GM19324 (cell line): ENCODE measurements at regions not wholly inside any gene's neighbourhood (a gene's known extent, or its start where the extent isn't known, plus 50 kb on each side); places are given as distances from the start of the nearest gene placed in this dataset.

Source experiments
- ATAC-seq: cut with Tn5 transposase; IDR thresholded peaks from one replicate; pipeline ENCODE4 v1.9.1; 2021; ENCODE audit warnings: mild to moderate bottlenecking, moderate library complexity; ENCODE audit not compliant: unreplicated experiment, low FRiP score

GRCh38 chr1:87665151-87665550 lies 336.5 kb downstream of the LMO4 start:
- no peak for ATAC-seq

GRCh38 chr1:87666681-87667080 lies 338.0 kb downstream of the LMO4 start:
- ATAC-seq: no peak

- ATAC-seq: no peak
These were observed 341.0 kb downstream of the LMO4 start for GRCh38 chr1:87669674-87670073.

- ATAC-seq: no peak
These were observed 344.6 kb downstream of the LMO4 start for GRCh38 chr1:87673309-87673708.

DNA sequence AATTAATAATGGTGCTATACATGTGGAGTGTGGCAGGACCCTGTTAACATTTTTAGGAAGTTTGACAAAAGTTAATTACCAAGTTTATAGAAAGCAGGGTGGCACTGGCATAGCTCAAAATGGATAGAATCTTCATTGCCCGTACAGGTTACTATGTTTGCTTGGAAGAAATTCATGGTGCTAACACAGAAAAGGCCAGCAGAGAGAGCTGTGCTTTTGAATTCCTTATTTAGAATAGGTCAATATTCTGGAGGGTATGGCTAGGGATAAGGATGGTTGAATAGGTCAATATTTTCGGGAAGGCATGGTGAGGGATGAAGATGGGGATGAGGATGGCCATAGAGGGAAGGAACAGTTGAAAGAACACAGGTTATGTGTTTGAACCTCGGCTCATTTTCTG lies 345.1 kb downstream of the LMO4 start:
- no peak for ATAC-seq

DNA sequence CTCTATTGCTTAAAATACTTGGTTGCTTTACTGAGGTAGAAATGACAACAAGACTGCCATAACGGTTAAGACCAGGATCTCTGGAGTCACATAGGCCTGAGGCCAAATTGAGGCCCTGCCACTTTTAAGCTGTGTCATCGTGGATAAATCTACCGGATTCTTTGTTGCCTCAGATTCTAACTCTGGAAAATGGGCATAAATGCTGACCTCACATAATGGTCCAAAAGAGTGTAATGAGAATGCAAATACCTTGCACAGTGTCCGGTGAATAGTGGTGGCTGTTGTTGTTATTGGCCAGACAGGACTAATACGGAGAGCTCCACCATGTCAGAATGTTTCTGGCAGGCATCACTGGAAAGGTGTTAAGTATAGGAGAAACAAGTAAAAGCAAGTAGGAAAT lies 346.1 kb downstream of the LMO4 start:
- ATAC-seq: no peak

- no peak for ATAC-seq
These were observed 349.6 kb downstream of the LMO4 start for GRCh38 chr1:87678266-87678665.

DNA sequence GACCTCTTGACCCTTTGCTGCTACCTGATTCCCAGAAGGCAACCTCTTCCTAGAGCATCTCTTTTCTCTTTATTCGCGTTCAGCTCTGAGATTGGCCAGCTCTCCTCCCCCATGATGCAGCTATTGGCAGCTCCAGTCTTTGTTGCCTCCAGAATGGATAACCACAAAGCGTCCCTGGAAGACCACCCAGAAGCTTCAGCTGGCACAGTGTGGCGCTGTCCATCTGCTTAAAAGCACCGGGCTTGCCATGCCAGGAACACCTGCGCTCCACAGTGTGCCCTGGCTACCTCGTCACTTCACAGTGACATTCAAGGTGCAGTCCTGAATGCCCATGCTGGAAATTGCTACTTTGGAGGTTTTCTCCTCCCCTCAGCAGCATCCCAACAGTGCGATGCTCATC lies 353.9 kb downstream of the LMO4 start:
- ATAC-seq: no peak

DNA sequence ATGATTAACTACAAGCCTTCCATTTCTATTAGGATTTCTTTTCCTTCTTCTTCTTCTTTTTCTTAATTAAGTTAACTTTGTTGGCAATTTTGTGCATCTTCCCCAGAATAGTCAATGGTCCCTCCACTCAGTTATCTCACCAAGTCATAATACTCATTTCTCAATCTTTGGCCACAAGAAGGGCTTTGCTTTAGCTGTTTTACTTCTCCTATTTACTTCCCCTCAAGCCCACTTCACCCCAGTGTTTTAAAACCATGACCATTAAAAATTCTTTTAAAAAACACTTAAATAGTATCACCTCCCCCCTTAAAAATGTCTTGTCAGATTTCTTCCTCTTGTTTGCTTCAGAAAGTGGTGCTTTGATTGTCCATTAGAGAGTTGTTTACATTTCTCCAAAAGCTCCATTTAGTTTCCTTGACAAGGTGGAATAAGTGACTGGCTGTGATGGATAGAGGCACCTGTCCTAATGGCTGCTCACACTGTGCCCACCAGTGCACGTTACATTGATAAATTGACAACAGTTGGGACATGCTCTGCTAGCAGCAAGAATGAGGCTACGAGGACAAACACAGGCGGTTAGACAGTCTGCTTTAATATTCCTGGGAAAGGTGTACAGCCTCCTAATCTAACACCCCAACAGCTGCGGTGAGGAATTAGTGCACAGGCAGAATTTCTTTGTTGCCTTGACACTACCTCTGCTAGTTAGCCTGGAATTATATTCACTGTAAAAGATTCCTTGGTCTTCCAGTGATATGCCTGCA lies 354.7 kb downstream of the LMO4 start:
- no peak for ATAC-seq

GRCh38 chr1:87684194-87684593 lies 355.5 kb downstream of the LMO4 start:
- no peak for ATAC-seq

GRCh38 chr1:87684713-87685205 lies 356.1 kb downstream of the LMO4 start:
- ATAC-seq: no peak

DNA sequence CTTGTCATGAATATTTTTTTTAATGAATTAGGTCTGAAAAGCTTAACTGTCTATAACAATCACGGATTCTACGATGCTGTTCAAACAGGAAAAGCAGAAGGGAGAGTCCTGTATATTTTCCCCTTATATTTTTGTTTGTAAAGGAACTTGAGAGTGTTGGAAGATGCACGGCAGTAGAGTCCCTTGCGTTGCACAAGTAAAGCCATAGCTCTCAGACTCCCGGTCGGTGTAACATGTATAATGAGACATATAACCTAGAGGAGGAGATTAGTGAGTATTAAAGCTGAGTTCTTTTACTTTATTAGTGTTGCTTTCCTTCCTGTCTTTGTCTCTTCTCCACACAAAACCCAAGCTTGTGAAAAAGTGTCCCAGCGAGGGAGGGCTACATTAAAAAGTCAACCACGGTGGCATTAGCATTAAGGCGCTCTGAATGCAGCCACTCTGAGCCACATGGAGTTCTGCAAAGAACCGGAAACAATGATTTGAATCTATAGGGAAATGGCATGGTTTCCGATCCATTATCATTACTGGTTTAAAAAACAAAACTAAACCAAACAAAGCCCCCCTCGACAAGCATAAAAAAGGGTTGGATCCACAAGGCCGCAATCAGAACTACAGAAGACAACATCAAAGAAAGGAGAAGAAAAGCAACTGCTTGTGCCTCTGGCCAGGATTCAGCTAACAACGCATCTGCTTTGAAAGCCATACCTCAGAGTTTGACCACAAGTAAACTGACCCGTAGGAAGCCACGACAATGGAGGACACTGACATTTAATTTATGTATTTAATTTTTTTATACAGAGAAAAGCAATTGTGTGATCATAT lies 356.8 kb downstream of the LMO4 start:
- no peak for ATAC-seq

GRCh38 chr1:87686136-87686495 lies 357.4 kb downstream of the LMO4 start:
- no peak for ATAC-seq

DNA sequence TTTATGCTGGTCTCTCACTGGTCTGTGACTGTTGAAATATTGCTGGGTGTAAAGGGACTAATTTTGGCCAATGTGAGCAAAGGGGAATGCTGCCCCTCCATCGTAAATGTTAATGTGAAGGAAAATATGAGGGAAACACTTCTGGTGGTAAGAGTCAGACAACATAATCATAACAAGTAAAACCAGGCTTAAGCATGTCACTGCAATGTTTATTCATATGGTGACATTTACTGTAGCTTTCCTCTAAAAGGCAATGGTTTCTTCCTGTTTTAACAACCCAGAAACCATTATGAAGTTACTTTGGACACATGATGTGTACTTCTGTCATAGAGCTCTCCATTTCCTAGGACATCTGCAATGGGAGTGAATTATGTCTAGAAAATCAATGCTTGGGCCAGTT lies 358.0 kb downstream of the LMO4 start:
- ATAC-seq: no peak

DNA sequence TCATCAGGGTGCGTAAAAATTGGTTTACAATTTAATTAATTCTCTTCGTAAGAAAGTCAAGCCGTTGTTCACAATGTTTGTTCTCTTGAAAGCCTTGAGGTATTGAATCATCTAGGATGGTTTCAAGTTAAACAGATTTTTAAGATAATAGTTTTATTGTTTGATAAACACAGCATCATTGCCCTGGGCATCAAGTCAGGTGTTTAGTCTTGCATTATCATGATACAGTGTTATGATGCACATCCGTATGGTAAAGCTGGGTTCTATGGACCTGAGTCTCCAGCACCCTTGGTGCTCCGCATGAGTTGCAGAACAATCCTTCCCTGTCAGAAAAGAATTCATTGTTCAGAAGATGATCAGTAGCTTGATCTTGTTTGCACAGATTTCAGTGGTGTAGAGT lies 359.5 kb downstream of the LMO4 start:
- no peak for ATAC-seq

GRCh38 chr1:87689487-87689886 lies 360.8 kb downstream of the LMO4 start:
- no peak for ATAC-seq

DNA sequence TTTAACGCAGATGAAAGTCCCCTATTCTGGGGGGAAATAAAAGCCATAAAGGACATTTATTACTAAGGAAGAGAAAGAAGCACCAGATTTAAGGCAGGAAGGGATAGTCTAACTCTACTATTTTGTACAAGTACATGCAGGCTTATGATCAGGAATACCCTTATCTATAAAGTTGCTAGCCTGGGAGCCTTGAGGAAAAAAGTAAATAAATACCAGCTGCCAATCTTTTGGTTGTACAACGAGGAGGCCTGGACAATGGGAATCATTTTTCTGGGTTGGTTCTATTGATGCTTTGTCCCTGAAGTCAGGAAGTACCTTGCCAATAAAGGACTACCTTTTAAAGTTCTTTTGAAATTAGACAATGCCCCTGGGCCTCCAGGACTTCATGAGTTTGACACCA lies 367.8 kb downstream of the LMO4 start:
- no peak for ATAC-seq

GRCh38 chr1:87702455-87702854 lies 373.8 kb downstream of the LMO4 start:
- ATAC-seq: no peak

DNA sequence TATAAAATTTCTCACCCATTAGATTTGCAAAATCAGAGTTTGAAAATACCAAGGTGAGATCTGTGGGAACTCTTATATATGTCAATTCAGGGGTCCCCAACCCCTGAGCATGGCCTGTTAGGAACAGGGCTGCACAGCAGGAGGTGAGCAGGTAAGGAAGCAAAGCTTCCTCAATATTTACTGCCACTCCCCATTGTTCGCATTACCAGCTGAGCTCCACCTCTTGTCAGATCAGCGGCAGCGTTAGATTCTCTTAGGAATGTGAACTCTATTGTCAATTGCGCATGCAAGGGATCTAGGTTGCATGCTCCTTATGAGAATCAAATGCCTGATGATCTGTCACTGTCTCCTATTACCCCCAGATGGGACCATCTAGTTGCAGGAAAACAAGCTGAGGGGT lies 376.6 kb downstream of the LMO4 start:
- no peak for ATAC-seq

- no peak for ATAC-seq
These were observed 377.5 kb downstream of the LMO4 start for GRCh38 chr1:87706203-87706602.

DNA sequence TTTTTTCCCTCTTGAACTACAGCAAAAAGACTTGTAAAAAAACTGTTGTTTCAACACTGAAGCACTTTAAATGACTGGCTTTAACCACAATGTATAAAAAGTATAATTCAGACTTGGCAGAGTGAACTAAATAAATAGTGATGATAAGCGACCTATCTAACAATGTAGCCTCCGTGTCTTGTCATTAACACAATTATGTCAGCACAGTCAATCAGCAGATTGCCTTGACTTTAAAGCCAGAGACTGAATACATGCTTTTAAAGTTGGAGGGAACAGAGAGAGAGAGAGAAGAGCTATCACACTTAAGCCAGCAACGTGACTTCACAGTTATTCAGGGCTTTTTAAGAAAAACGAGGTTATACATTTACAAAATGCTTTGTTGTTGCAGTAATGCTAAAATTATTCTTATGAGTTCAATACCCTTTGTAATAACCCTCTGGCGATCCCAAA lies 378.1 kb downstream of the LMO4 start:
- no peak for ATAC-seq

DNA sequence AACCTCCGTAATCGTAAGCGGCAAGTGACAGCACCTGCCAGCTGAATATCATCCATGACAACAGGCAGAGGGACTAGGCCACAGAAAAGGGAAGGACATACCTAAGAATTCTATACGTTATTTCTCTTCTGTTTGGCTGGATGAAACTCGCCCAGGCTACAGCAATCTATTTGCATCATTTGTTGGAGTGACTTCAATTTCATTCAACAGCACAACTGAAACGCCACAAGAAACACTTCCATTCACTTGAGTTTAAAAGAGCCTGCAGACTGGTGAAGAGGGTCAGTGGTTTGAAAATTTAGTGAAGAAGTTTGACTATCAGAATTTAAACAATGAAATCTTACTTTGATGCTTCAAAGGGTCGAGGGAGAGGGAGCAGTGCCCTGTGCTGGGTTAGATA lies 378.7 kb downstream of the LMO4 start:
- ATAC-seq: no peak
